OCI-LY3 (cell line): ENCODE measurements at regions not wholly inside any gene's neighbourhood (a gene's known extent, or its start where the extent isn't known, plus 50 kb on each side); places are given as distances from the start of the nearest gene placed in this dataset.

Experiments
- CTCF ChIP-seq: fragments of 200-600, 300-600 bp; sonication (generic); IDR thresholded peaks from 2 replicates; pipeline ENCODE4 v1.5.1; 2014; ENCODE audit warnings: antibody characterized with exemption, low read length, low read depth
- EZH2phosphoT487 ChIP-seq: fragments of 200-600 bp; shearing (Covaris generic); IDR thresholded peaks from 2 replicates; pipeline ENCODE4 v1.6.1; 2018; ENCODE audit warnings: antibody characterized with exemption, mixed run types, low read depth

GRCh38 chr4:154035341-154035740 lies 246.5 kb upstream of the SFRP2 start:
- TF ChIP-seq CTCF (no peak), EZH2phosphoT487 (no peak)
